SK-N-SH treated with all-trans-retinoic acid at 6 μM for 48 hours (cell line): ENCODE measurements at regions not wholly inside any gene's neighbourhood (a gene's known extent, or its start where the extent isn't known, plus 50 kb on each side); places are given as distances from the start of the nearest gene placed in this dataset.
A peak's percentile ranks its signal among the peaks of the same experiment; 100 is the strongest.

Source experiments
- ATAC-seq: fragments of 200-7000 bp; cut with Tn5 transposase; 3 replicates; pipeline ENCODE4 v1.9.1; 2020; ENCODE audit warnings: mild to moderate bottlenecking, moderate library complexity
- ARNTL ChIP-seq: fragments of 450-650 bp; formaldehyde crosslinking; IDR thresholded peaks from 2 replicates; pipeline ENCODE4 v1.5.0; 2020; ENCODE audit warnings: low read depth, mild to moderate bottlenecking, moderate library complexity, borderline replicate concordance
- BACH2 ChIP-seq: fragments of 250-450 bp; sonication (Bioruptor Pico); IDR thresholded peaks from 2 replicates; pipeline ENCODE4 v1.9.0; 2021; ENCODE audit warnings: mild to moderate bottlenecking, borderline replicate concordance
- CSDC2 ChIP-seq: fragments of 250-450 bp; sonication (Bioruptor Pico); IDR thresholded peaks from 2 replicates; pipeline ENCODE4 v1.5.0; 2020; ENCODE audit warnings: mild to moderate bottlenecking, moderate library complexity
- ESRRG ChIP-seq: fragments of 250-450 bp; sonication (Bioruptor Pico); IDR thresholded peaks from 2 replicates; pipeline ENCODE4 v1.6.1; 2021; ENCODE audit warnings: mild to moderate bottlenecking
- GLIS3 ChIP-seq: fragments of 250-450 bp; sonication (Bioruptor Pico); IDR thresholded peaks from 2 replicates; pipeline ENCODE4 v1.5.0; 2020; ENCODE audit warnings: mild to moderate bottlenecking, moderate library complexity
- OSR1 ChIP-seq: fragments of 250-450 bp; sonication (Bioruptor Pico); IDR thresholded peaks from 2 replicates; pipeline ENCODE4 v1.8.0; 2022; ENCODE audit warnings: moderate library complexity, mild to moderate bottlenecking, inconsistent platforms
- PPARA ChIP-seq: fragments of 250-450 bp; sonication (Bioruptor Pico); IDR thresholded peaks from 2 replicates; pipeline ENCODE4 v1.5.0; 2020; ENCODE audit warnings: mild to moderate bottlenecking, borderline replicate concordance
- RARB ChIP-seq: fragments of 250-450 bp; sonication (Bioruptor Pico); IDR thresholded peaks from 2 replicates; pipeline ENCODE4 v1.8.0; 2021; ENCODE audit warnings: mild to moderate bottlenecking, moderate library complexity
- SNAI2 ChIP-seq: fragments of 250-450 bp; sonication (Bioruptor Pico); IDR thresholded peaks from 2 replicates; pipeline ENCODE4 v1.5.0; 2020; ENCODE audit warnings: mild to moderate bottlenecking, moderate library complexity
- TCF4 ChIP-seq: fragments of 250-450 bp; sonication (Bioruptor Pico); IDR thresholded peaks from 2 replicates; pipeline ENCODE4 v1.8.0; 2021; ENCODE audit warnings: mild to moderate bottlenecking, moderate library complexity, borderline replicate concordance
- TOX ChIP-seq: fragments of 250-450 bp; sonication (Bioruptor Pico); IDR thresholded peaks from 2 replicates; pipeline ENCODE4 v1.8.0; 2021; ENCODE audit warnings: mild to moderate bottlenecking, moderate library complexity, borderline replicate concordance
- ZC3H10 ChIP-seq: fragments of 250-450 bp; sonication (Bioruptor Pico); IDR thresholded peaks from 2 replicates; pipeline ENCODE4 v1.5.1; 2021; ENCODE audit warnings: mild to moderate bottlenecking, moderate library complexity
- ZFP3 ChIP-seq: fragments of 250-450 bp; sonication (Bioruptor Pico); IDR thresholded peaks from 2 replicates; pipeline ENCODE4 v1.5.0; 2020; ENCODE audit warnings: mild to moderate bottlenecking, moderate library complexity
- ZFP30 ChIP-seq: fragments of 450-650 bp; formaldehyde crosslinking; IDR thresholded peaks from 2 replicates; pipeline ENCODE4 v1.5.0; 2022; ENCODE audit warnings: mild to moderate bottlenecking, moderate library complexity
- ZNF565 ChIP-seq: fragments of 450-650 bp; formaldehyde crosslinking; conservative IDR thresholded peaks from 2 replicates; pipeline ENCODE4 v1.5.0; 2020; ENCODE audit warnings: low read depth, mild to moderate bottlenecking, moderate library complexity
- ZNF70 ChIP-seq: fragments of 450-650 bp; formaldehyde crosslinking; IDR thresholded peaks from 2 replicates; pipeline ENCODE4 v1.5.0; 2020; ENCODE audit warnings: mild to moderate bottlenecking, moderate library complexity
- ZNF8 ChIP-seq: fragments of 450-650 bp; formaldehyde crosslinking; IDR thresholded peaks from 2 replicates; pipeline ENCODE4 v1.5.0; 2020; ENCODE audit warnings: mild to moderate bottlenecking, moderate library complexity
- TF ChIP-seq, protein P1 (sequence below): fragments of 250-450 bp; sonication (Bioruptor Pico); IDR thresholded peaks from 2 replicates; pipeline ENCODE4 v1.5.1; 2020; ENCODE audit warnings: low read depth, mild to moderate bottlenecking, moderate library complexity
- TF ChIP-seq, protein P2 (sequence below): fragments of 250-450 bp; sonication (Bioruptor Pico); IDR thresholded peaks from 2 replicates; pipeline ENCODE4 v1.8.0; 2020; ENCODE audit warnings: mild to moderate bottlenecking, moderate library complexity, borderline replicate concordance
- TF ChIP-seq, protein P3 (sequence below): fragments of 250-450 bp; sonication (Bioruptor Pico); IDR thresholded peaks from 2 replicates; pipeline ENCODE4 v1.8.0; 2021; ENCODE audit warnings: low read depth, mild to moderate bottlenecking, moderate library complexity, borderline replicate concordance
- TF ChIP-seq, protein P4 (sequence below): fragments of 250-450 bp; sonication (Bioruptor Pico); IDR thresholded peaks from 2 replicates; pipeline ENCODE4 v1.5.1; 2021; ENCODE audit warnings: mild to moderate bottlenecking, moderate library complexity

DNA sequence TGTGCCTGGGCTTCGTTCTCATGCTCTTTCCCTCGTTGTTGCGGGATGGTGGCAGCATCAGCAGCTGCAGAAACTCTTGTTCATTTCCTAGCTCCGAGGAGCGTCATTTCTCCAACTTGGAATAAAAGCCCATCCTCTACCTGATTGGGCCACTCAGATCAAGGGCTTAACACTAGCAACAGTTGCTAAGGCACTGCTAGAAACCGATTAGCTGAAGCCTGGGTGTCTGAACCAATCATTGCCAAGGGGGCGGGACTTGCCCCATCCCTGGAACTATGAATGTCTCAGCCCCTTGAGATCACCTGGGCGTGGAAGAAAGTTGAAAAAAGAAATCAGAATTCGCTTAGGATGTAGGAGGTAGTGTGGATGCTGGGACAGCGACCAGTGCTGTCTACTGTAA is 145.3 kb downstream of the FOXL1 start:
- ATAC-seq: peak; percentile 67

DNA sequence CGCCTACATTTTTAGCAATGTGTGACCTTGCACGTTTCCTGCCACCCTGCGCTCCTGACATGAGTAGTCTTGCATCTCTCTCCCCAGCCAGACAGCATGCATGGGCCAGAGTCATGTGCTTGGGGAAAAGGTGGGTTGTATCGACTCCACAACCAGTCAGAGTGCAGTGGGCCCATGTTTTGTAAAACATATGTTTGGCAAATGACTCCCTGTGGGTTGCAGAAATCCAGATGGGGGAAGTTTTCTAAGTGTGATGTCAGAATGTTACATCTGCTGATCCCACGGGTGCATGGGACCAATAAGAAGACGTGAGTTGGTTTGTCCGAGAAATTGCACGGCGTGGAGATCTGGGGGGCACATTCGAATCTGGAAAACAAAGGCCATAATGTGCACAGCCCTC is 147.1 kb downstream of the FOXL1 start:
- no peak for TF ChIP-seq ARNTL (CRISPR knock-in tag)
- TF ChIP-seq SNAI2 (CRISPR knock-in tag): no peak
- TF ChIP-seq ZC3H10 (CRISPR knock-in tag): no peak
- no peak for TF ChIP-seq CSDC2
- TF ChIP-seq ZNF8 (CRISPR knock-in tag): no peak
- TF ChIP-seq ZNF565 (CRISPR knock-in tag): no peak
- TF ChIP-seq, protein P1, sequence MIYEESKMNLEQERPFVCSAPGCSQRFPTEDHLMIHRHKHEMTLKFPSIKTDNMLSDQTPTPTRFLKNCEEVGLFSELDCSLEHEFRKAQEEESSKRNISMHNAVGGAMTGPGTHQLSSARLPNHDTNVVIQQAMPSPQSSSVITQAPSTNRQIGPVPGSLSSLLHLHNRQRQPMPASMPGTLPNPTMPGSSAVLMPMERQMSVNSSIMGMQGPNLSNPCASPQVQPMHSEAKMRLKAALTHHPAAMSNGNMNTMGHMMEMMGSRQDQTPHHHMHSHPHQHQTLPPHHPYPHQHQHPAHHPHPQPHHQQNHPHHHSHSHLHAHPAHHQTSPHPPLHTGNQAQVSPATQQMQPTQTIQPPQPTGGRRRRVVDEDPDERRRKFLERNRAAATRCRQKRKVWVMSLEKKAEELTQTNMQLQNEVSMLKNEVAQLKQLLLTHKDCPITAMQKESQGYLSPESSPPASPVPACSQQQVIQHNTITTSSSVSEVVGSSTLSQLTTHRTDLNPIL: no peak
- no peak for ATAC-seq

More for the DNA sequence above, 145.3 kb downstream of the FOXL1 start:
- no peak for TF ChIP-seq TOX (CRISPR knock-in tag)
- TF ChIP-seq ZFP30: no peak
- TF ChIP-seq, protein P2, sequence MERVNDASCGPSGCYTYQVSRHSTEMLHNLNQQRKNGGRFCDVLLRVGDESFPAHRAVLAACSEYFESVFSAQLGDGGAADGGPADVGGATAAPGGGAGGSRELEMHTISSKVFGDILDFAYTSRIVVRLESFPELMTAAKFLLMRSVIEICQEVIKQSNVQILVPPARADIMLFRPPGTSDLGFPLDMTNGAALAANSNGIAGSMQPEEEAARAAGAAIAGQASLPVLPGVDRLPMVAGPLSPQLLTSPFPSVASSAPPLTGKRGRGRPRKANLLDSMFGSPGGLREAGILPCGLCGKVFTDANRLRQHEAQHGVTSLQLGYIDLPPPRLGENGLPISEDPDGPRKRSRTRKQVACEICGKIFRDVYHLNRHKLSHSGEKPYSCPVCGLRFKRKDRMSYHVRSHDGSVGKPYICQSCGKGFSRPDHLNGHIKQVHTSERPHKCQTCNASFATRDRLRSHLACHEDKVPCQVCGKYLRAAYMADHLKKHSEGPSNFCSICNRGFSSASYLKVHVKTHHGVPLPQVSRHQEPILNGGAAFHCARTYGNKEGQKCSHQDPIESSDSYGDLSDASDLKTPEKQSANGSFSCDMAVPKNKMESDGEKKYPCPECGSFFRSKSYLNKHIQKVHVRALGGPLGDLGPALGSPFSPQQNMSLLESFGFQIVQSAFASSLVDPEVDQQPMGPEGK (CRISPR knock-in tag): no peak
- TF ChIP-seq, protein P1: no peak
- no peak for TF ChIP-seq ARNTL (CRISPR knock-in tag)
- TF ChIP-seq RARB (CRISPR knock-in tag): no peak
- TF ChIP-seq OSR1: no peak
- TF ChIP-seq CSDC2: no peak
- TF ChIP-seq ZNF70: no peak
- TF ChIP-seq TCF4 (CRISPR knock-in tag): no peak
- no peak for TF ChIP-seq PPARA (CRISPR knock-in tag)
- TF ChIP-seq ESRRG (CRISPR knock-in tag): no peak
- TF ChIP-seq, protein P3, sequence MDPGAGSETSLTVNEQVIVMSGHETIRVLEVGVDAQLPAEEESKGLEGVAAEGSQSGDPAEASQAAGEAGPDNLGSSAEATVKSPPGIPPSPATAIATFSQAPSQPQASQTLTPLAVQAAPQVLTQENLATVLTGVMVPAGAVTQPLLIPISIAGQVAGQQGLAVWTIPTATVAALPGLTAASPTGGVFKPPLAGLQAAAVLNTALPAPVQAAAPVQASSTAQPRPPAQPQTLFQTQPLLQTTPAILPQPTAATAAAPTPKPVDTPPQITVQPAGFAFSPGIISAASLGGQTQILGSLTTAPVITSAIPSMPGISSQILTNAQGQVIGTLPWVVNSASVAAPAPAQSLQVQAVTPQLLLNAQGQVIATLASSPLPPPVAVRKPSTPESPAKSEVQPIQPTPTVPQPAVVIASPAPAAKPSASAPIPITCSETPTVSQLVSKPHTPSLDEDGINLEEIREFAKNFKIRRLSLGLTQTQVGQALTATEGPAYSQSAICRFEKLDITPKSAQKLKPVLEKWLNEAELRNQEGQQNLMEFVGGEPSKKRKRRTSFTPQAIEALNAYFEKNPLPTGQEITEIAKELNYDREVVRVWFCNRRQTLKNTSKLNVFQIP (CRISPR knock-in tag): no peak
- TF ChIP-seq ZNF565 (CRISPR knock-in tag): no peak
- no peak for TF ChIP-seq BACH2 (CRISPR knock-in tag)
- TF ChIP-seq ZFP3: no peak

DNA sequence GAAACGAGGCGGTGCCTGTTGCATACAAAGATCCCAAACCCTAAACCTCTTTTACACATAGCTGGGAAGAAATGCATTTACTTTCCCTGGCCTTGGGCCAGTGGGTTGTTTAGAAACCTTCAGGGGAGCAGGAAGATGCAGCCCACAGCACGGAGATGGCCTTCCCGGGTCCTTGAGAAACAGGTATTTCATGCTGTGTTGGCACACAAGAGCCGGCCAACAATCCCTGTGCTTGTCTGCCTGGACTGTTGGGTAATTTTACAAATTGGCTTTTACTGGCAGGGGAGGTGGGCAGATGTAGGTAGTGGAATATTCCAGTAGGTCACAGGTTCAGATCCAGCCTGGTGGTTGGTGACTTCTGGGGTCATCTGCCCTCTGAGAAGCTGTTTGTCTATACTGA is 148.0 kb downstream of the FOXL1 start:
- TF ChIP-seq ZNF565 (CRISPR knock-in tag): no peak
- ATAC-seq: no peak

DNA sequence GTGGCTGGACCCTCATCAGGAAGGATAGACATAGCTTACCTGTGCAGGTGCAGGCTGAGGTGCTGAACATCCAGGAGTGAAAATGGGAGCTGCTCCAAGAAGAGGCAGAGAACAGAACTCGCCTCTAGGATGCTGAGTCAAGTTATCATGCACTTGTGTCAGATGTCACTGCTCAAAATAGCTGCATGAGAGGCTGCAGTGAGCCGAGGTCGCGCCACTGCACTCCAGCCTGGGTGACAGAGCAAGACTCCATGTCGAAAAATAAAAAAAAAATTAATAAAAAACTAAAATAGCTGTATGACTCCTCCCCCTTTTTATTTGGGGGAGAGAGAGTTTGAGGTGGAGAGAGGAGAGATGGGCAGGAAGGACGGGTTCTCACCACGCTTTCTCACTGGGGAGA is 148.8 kb downstream of the FOXL1 start:
- no peak for ATAC-seq
- TF ChIP-seq ZFP3 (no peak), ZC3H10 (CRISPR knock-in tag) (no peak), CSDC2 (no peak), SNAI2 (CRISPR knock-in tag) (no peak), GLIS3 (CRISPR knock-in tag) (no peak), PPARA (CRISPR knock-in tag) (no peak), RARB (CRISPR knock-in tag) (no peak), ZNF565 (CRISPR knock-in tag) (no peak), TCF4 (CRISPR knock-in tag) (no peak), TOX (CRISPR knock-in tag) (no peak)
- TF ChIP-seq, protein P4, sequence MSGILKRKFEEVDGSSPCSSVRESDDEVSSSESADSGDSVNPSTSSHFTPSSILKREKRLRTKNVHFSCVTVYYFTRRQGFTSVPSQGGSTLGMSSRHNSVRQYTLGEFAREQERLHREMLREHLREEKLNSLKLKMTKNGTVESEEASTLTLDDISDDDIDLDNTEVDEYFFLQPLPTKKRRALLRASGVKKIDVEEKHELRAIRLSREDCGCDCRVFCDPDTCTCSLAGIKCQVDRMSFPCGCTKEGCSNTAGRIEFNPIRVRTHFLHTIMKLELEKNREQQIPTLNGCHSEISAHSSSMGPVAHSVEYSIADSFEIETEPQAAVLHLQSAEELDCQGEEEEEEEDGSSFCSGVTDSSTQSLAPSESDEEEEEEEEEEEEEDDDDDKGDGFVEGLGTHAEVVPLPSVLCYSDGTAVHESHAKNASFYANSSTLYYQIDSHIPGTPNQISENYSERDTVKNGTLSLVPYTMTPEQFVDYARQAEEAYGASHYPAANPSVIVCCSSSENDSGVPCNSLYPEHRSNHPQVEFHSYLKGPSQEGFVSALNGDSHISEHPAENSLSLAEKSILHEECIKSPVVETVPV (CRISPR knock-in tag): no peak
- TF ChIP-seq, protein P3 (CRISPR knock-in tag): no peak
